Kidney (tissue), 13 donors: ENCODE measurements at regions not wholly inside any gene's neighbourhood (a gene's known extent, or its start where the extent isn't known, plus 50 kb on each side); places are given as distances from the start of the nearest gene placed in this dataset.

Experiments
- DNase-seq, 5 donors: peaks; one replicate each; pipeline ENCODE4 v3.0.0-alpha.2; 2013 to 2020
- FAIRE-seq: peaks from 2 replicates; lab custom pipeline; 2012; peaks lifted over from hg19 to GRCh38; lab: Jason Lieb, UNC
- H3K27ac ChIP-seq, 2 donors: one replicate each; pipeline ENCODE4 v1.7.0; 2013; ENCODE audit warnings: low read depth in 2 of 2, low read length in 2 of 2, inconsistent platforms in 1 of 2
- H3K27me3 ChIP-seq: one replicate; pipeline ENCODE4 v1.7.1; 2013; ENCODE audit warnings: low read length, inconsistent platforms; ENCODE audit not compliant: control insufficient read depth, insufficient read depth
- H3K36me3 ChIP-seq, 3 donors: one replicate each; pipeline versions ENCODE4 v1.7.0 to v1.7.1; 2013; ENCODE audit warnings: low read length in 3 of 3, control low read depth in 1 of 3, inconsistent platforms in 1 of 3; ENCODE audit not compliant: insufficient read depth in 3 of 3, control insufficient read depth in 2 of 3
- H3K4me1 ChIP-seq, 3 donors: one replicate each; pipeline versions ENCODE4 v1.7.0 to v1.7.1; 2013; ENCODE audit warnings: low read length in 3 of 3, inconsistent platforms in 1 of 3, low read depth in 1 of 3; ENCODE audit not compliant: control insufficient read depth in 2 of 3, insufficient read depth in 2 of 3
- H3K4me3 ChIP-seq, 3 donors: one replicate each; pipeline versions ENCODE4 v1.7.0 to v1.8.1; 2013; ENCODE audit warnings: low read length in 3 of 3, control low read depth in 1 of 3, inconsistent platforms in 1 of 3
- H3K9ac ChIP-seq, 3 donors: one replicate each; pipeline versions ENCODE4 v1.7.0 to v1.7.1; 2013; ENCODE audit warnings: low read length in 3 of 3, control low read depth in 1 of 3, inconsistent platforms in 1 of 3
- H3K9me3 ChIP-seq, 3 donors: one replicate each; pipeline versions ENCODE4 v1.7.0 to v1.7.1; 2013; ENCODE audit warnings: low read length in 3 of 3, control low read depth in 1 of 3, inconsistent platforms in 1 of 3; ENCODE audit not compliant: control insufficient read depth in 2 of 3, insufficient read depth in 1 of 3
- CTCF ChIP-seq: IDR thresholded peaks from 3 replicates; pipeline ENCODE4 v1.5.1; 2012; ENCODE audit warnings: mild to moderate bottlenecking, moderate library complexity, borderline replicate concordance; ENCODE audit not compliant: insufficient read depth; ENCODE audit errors: extremely low read depth
- intact Hi-C: fragments of 100-400 bp; cut with DNase I; formaldehyde crosslinking; loops from one replicate; pipeline ENCODE4 v1.11.1; 2022
- donor health status: control.
- donor health status: control.
- donor health status: control.
- donor health status: control.
- donor health status: control.
- donor health status: DM: yes; HTN: yes; CAD: no.
- donor health status: Normal renal cell carcinoma (clear cell type).

GRCh38 chr11:103628121-103628520 lies 408.3 kb upstream of the DDI1 start:
- intact Hi-C loops: no loop called here
- no peak overlapping the region for H3K4me3 ChIP-seq
- TF ChIP-seq CTCF: no peak
- H3K36me3 ChIP-seq: no peaks in the 10 kb centered on the region
- FAIRE-seq: no peak
- no peak overlapping the region for H3K9ac ChIP-seq
- H3K27ac ChIP-seq: no peak overlapping the region
- no peaks in the 10 kb centered on the region for H3K27me3 ChIP-seq
- no peaks in the 10 kb centered on the region for H3K9me3 ChIP-seq
- peaks cover 0 to under 1% (median 0%) of the 10 kb centered on the region in 3 donors for H3K4me1 ChIP-seq
- no peak for DNase-seq

GRCh38 chr11:103631841-103632240 lies 404.6 kb upstream of the DDI1 start:
- no peak overlapping the region for H3K9ac ChIP-seq
- H3K27ac ChIP-seq: no peak overlapping the region
- no peaks in the 10 kb centered on the region for H3K9me3 ChIP-seq
- H3K36me3 ChIP-seq: no peaks in the 10 kb centered on the region
- no peaks in the 10 kb centered on the region for H3K27me3 ChIP-seq
- intact Hi-C loops: no loop called here
- no peak for FAIRE-seq
- no peak for DNase-seq
- peaks cover 0 to 2% (median 0%) of the 10 kb centered on the region in 3 donors for H3K4me1 ChIP-seq
- no peak for TF ChIP-seq CTCF
- no peak overlapping the region for H3K4me3 ChIP-seq

GRCh38 chr11:103633068-103633788 lies 403.2 kb upstream of the DDI1 start:
- Histone ChIP-seq H3K9ac (no peak overlapping the region), H3K9me3 (no peaks in the 10 kb centered on the region), H3K27ac (no peak overlapping the region), H3K36me3 (no peaks in the 10 kb centered on the region), H3K4me3 (no peak overlapping the region), H3K27me3 (no peaks in the 10 kb centered on the region), H3K4me1 (peaks cover 0 to 2% (median 0%) of the 10 kb centered on the region in 3 donors)
- TF ChIP-seq CTCF: no peak
- intact Hi-C loops: no loop called here
- FAIRE-seq (no peak), DNase-seq (peak in 2 of 5 donors; percentile 44 to 50)
